ENCODE measurements at regions not wholly inside any gene's neighbourhood (a gene's known extent, or its start where the extent isn't known, plus 50 kb on each side); places are given as distances from the start of the nearest gene placed in this dataset.

DNA sequence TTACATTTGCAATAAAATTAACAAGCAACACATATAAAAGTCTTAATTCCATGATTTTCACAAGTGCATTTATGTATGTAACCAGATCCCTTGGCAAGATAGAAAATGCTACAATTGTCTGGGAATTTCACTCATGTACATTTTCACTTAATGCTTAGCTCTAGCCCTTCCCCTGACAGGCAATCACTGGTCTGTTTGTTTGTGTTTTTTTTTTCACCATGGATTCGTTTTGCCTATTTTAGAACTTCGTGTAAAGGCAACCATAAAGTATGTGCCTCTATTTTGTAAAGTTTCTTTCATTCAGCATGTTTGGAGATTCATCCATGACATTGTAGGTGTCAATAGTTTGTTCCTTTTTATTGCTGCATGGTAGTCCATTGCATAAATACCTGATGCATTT lies 260.9 kb upstream of the SLCO3A1 start (continued):
- TF ChIP-seq JDP2 (CRISPR knock-in tag; IDR thresholded peaks at IDR 0.05; ENCODE audit: borderline replicate concordance): no peak

DNA sequence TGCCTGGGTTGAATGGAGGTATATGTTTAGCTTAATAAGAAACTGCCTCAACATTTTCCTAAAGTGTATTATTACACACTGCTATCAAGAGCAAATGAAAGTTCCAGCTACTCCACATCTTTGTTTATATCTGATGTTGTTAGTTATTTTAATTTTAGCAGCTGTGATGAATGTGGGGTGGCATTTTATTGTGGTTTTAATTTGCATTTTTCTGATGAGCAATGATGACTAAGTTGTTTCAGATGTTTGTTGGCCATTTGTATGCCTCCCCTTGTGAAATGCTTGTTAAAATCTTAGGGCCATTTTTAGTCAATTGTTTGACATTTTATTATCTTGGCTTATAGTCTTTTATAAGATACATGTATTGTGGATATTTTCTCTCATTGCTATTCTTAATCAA lies 260.4 kb upstream of the SLCO3A1 start:
- Histone ChIP-seq H2AFZ (ENCODE audit: low read length) (no peak overlapping the region), H3K79me2 (ENCODE audit: insufficient read depth, low read length) (no peaks in the 10 kb centered on the region), H3K9ac (ENCODE audit: insufficient read depth, low read depth, low read length) (no peak overlapping the region), H3K4me3 (replicated peaks in 1 of 3; ENCODE audit: insufficient read depth in 1 of 3, low read depth in 2 of 3, low read length in 3 of 3) (no peak overlapping the region), H3K4me1 (ENCODE audit: insufficient read depth, low read length) (no peaks in the 10 kb centered on the region), H3K4me2 (ENCODE audit: low read depth, low read length) (no peak overlapping the region), H4K20me1 (ENCODE audit: insufficient read depth, low read length) (no peaks in the 10 kb centered on the region), H3K36me3 (replicated peaks in 1 of 2; ENCODE audit: control insufficient read depth in 1 of 2, insufficient read depth in 2 of 2, low read length in 2 of 2) (no peaks in the 10 kb centered on the region), H3K9me3 (ENCODE audit: low read length) (no peaks in the 10 kb centered on the region), H3K27me3 (ENCODE audit: control insufficient read depth in 1 of 2, insufficient read depth in 2 of 2, low read length in 2 of 2) (no peaks in the 10 kb centered on the region; a peak in 1 of 5 replicates), H3K27ac (ENCODE audit: extremely low read length, insufficient read depth, low read length) (no peak overlapping the region)
- FAIRE-seq: no peak
- intact Hi-C loops (cut with micrococcal nuclease; ENCODE audit: unreplicated experiment): no loop called here
- no TSS peak for BruUV-seq (replicated peaks)
- in situ Hi-C loops (cut with HindIII; ENCODE audit: extremely low pct_ligation_motif_present, low pct_unique_long_range_greater_than_20kb): no loop called here
- CTCF ChIA-PET (ENCODE audit: low intra/inter-chr PET ratio, low total read pairs): no interaction called here
- no peak for DNase-seq (ENCODE audit: low spot score)
- POLR2A ChIA-PET: no interaction called here
- ATAC-seq: no peak
- TF ChIP-seq, protein P1, sequence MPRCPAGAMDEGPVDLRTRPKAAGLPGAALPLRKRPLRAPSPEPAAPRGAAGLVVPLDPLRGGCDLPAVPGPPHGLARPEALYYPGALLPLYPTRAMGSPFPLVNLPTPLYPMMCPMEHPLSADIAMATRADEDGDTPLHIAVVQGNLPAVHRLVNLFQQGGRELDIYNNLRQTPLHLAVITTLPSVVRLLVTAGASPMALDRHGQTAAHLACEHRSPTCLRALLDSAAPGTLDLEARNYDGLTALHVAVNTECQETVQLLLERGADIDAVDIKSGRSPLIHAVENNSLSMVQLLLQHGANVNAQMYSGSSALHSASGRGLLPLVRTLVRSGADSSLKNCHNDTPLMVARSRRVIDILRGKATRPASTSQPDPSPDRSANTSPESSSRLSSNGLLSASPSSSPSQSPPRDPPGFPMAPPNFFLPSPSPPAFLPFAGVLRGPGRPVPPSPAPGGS (CRISPR knock-in tag; IDR thresholded peaks at IDR 0.05): no peak
- TF ChIP-seq ZNF20 (CRISPR knock-in tag; IDR thresholded peaks at IDR 0.05) (no peak), ZFP41 (CRISPR knock-in tag; IDR thresholded peaks at IDR 0.05; ENCODE audit: borderline replicate concordance) (no peak), ZNF331 (CRISPR knock-in tag; IDR thresholded peaks at IDR 0.05) (no peak), HDAC1 (CRISPR knock-in tag; IDR thresholded peaks at IDR 0.05) (no peak), ZNF547 (CRISPR knock-in tag; IDR thresholded peaks at IDR 0.05) (no peak), ZNF235 (CRISPR knock-in tag; IDR thresholded peaks at IDR 0.05; ENCODE audit: borderline replicate concordance) (no peak), ZNF75D (CRISPR knock-in tag; IDR thresholded peaks at IDR 0.05; ENCODE audit: borderline replicate concordance) (no peak), KMT2B (CRISPR knock-in tag; IDR thresholded peaks at IDR 0.05) (no peak), MEIS2 (CRISPR knock-in tag; IDR thresholded peaks at IDR 0.05) (no peak), ZNF296 (CRISPR knock-in tag; conservative IDR thresholded peaks at IDR 0.05) (no peak), ZMYM2 (CRISPR knock-in tag; IDR thresholded peaks at IDR 0.05) (no peak), ZNF431 (CRISPR knock-in tag; IDR thresholded peaks at IDR 0.05; ENCODE audit: borderline replicate concordance, low read depth) (no peak), PTBP1 (IDR thresholded peaks at IDR 0.05; ENCODE audit: low read depth, low read length, poor library complexity, severe bottlenecking) (no peak)
- TF ChIP-seq, protein P2, sequence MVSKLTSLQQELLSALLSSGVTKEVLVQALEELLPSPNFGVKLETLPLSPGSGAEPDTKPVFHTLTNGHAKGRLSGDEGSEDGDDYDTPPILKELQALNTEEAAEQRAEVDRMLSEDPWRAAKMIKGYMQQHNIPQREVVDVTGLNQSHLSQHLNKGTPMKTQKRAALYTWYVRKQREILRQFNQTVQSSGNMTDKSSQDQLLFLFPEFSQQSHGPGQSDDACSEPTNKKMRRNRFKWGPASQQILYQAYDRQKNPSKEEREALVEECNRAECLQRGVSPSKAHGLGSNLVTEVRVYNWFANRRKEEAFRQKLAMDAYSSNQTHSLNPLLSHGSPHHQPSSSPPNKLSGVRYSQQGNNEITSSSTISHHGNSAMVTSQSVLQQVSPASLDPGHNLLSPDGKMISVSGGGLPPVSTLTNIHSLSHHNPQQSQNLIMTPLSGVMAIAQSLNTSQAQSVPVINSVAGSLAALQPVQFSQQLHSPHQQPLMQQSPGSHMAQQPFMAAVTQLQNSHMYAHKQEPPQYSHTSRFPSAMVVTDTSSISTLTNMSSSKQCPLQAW (CRISPR knock-in tag; IDR thresholded peaks at IDR 0.05): no peak
- TF ChIP-seq, protein P3, sequence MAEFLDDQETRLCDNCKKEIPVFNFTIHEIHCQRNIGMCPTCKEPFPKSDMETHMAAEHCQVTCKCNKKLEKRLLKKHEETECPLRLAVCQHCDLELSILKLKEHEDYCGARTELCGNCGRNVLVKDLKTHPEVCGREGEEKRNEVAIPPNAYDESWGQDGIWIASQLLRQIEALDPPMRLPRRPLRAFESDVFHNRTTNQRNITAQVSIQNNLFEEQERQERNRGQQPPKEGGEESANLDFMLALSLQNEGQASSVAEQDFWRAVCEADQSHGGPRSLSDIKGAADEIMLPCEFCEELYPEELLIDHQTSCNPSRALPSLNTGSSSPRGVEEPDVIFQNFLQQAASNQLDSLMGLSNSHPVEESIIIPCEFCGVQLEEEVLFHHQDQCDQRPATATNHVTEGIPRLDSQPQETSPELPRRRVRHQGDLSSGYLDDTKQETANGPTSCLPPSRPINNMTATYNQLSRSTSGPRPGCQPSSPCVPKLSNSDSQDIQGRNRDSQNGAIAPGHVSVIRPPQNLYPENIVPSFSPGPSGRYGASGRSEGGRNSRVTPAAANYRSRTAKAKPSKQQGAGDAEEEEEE (CRISPR knock-in tag; IDR thresholded peaks at IDR 0.05; ENCODE audit: borderline replicate concordance): no peak
- TF ChIP-seq, protein P4, sequence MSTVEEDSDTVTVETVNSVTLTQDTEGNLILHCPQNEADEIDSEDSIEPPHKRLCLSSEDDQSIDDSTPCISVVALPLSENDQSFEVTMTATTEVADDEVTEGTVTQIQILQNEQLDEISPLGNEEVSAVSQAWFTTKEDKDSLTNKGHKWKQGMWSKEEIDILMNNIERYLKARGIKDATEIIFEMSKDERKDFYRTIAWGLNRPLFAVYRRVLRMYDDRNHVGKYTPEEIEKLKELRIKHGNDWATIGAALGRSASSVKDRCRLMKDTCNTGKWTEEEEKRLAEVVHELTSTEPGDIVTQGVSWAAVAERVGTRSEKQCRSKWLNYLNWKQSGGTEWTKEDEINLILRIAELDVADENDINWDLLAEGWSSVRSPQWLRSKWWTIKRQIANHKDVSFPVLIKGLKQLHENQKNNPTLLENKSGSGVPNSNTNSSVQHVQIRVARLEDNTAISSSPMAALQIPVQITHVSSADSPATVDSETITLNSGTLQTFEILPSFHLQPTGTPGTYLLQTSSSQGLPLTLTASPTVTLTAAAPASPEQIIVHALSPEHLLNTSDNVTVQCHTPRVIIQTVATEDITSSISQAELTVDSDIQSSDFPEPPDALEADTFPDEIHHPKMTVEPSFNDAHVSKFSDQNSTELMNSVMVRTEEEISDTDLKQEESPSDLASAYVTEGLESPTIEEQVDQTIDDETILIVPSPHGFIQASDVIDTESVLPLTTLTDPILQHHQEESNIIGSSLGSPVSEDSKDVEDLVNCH (CRISPR knock-in tag; IDR thresholded peaks at IDR 0.05): no peak

Measured in HepG2 (cell line).